HG02852 (cell line): ENCODE measurements at regions not wholly inside any gene's neighbourhood (a gene's known extent, or its start where the extent isn't known, plus 50 kb on each side); places are given as distances from the start of the nearest gene placed in this dataset.
"Not testable (repeated sequence)": the region's sequence is repeated elsewhere in the genome, so short reads cannot be mapped to it uniquely, and the experiment has no call there.

Experiments
- ATAC-seq: cut with Tn5 transposase; IDR thresholded peaks from one replicate; pipeline ENCODE4 v1.9.1; 2021; ENCODE audit warnings: mild to moderate bottlenecking, moderate library complexity; ENCODE audit not compliant: unreplicated experiment

DNA sequence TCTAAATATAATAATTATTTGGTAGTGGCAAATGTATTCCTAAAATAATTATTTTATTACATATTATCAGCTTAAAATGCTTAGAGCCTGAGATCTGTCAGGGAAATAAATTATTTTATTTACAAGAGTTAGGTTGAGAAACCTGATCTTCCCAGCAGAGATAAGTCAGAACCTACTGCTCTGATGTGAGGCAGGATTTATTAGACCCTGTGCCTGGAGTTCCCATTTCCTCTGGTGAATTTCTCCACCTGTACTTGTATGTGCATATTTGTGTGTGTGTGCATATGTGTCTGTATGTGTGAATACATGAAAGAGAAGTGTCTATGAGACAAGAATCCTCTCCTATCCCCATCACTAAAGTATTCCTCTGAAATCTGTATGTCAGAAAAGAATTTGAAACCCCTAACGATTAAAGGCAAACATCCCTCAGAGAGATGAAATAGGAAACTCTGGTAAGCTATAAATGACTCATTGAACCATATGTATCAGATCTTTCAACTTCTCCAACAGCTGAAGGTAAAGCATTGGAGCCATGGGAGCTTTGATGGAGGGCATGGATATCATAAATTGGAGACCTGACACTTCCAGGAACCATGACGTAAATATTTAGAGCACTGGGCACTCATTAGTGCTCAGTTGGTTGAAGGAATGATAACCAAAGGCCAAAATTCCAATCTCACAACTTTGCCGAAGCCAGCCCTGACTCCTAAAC, 190.9 kb downstream of the XPNPEP1 start:
- ATAC-seq, result no peak

DNA sequence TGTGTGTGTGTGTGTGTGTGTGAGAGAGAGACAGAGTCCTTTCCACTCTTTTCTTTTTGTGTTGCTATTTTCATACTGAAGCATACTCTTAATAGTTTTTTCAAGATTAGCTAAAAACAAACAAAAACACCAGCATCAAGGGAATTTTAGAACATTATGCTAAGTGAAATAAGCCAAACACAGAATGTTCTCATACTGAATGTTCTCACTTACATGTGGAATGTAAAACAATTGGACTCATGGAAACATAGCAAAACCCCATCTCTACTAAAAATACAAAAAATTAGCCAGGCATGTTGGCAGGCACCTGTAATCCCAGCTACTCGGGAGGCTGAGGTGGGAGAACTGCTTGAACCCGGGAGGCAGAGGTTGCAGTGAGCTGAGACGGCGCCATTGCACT, 193.4 kb downstream of the XPNPEP1 start:
- ATAC-seq, result not testable (repeated sequence)

DNA sequence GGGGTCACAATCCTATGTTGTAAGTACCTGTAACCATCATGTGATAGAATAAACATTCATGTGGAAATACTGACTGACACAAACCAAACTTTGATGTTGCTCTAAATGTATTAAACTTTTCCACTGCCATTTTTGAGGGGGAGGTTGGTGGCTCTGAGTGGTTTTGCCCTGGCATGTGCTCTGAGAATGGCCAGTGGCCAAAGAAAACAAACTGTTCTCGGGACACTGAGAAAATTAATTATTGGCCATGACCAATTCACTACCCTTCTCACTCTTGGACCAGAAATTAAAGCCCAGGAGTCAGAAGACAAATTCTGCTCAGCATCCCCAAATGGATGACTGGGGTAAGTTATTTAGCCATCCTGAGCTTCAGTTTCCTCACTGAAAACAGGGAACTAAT, 195.9 kb downstream of the XPNPEP1 start:
- ATAC-seq, result no peak

DNA sequence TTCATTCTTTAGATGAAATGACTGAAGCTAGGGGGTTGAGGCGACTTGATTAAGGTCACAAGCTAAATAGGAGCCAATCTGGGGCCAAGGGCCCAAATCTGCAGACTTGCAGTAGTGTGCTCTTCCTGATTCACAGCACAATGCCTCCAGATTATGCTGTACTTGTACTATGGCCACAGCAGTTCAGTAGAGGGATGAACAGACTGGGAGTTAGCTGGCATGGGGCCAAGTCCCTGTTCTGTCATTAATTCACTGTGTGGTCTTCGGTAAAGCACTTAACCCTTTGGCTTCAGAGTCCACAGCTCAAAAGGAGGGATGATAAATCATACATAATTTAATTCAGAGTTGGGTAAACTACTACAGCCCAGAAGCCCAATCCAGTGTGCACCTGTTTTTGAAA, 196.8 kb downstream of the XPNPEP1 start:
- ATAC-seq, result no peak

DNA sequence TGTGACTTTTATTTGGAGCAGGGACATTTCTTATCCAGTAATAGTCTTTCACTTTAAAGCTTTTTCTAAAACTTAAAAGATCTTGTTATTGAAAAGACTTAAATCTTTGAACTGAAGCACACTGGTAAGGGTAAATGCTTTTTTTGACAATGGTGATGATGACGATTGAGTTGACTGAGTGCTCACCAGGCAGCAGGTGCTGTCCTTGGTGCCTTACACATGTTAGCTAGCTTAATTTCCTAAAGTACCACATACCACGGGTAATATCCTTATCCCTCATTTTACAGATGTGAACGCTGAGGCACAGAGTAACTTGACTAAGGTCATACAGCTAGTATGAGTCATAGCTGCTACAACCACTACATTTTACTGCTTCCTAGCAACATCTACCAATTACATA, 200.0 kb downstream of the XPNPEP1 start:
- ATAC-seq, result no peak

DNA sequence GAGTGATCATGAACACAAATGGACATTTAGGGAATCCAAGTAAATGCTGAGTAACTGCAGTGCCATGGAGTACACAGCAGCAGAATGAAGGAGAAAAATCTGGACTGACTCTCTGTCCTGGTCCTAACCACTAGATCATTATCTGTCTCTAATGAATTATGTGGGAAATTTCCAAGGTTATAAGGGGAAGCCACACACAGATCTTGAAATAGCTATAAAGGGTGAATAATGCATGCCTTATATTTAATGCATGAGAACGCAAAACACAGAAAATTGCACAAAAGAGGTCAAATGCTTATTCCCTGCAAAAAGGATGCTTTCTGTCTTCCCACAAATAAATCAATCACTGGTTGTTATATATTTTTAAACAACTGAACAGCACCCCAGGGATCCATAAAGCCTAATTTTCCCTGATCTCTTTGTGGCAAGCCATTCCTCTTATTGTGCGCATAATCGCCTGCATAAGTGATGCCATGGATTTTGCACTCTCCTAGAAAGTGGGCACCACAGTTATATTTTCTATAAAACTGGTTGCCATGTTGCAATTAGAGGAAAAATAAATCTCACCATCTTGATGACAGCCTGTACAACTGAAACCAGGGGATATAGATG, 201.8 kb downstream of the XPNPEP1 start:
- ATAC-seq, result no peak

DNA sequence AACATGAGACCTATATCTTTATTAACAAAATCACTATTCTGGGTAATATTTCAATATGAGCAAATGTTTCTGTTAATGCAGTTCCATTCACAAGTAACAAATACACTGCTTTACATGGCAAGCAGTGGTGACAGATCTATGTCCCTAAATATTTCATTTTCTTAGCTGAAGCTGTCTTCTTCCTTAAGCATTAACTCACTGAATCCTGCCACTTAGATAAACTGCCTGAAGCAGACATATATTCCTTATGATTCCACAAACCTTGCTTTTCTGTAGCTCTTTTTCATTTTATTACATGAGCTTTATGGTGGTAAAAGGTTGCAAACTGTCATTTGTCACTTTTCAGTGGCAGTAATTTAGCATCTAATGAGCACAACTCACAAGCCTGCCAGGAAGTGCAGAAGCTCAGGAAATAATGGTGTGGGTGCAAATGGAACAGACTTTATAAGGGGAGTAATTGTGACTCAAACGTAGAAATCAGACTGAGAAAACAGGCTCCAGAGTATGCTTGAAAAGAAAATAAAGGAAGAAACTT, 217.2 kb downstream of the XPNPEP1 start:
- ATAC-seq, result no peak

DNA sequence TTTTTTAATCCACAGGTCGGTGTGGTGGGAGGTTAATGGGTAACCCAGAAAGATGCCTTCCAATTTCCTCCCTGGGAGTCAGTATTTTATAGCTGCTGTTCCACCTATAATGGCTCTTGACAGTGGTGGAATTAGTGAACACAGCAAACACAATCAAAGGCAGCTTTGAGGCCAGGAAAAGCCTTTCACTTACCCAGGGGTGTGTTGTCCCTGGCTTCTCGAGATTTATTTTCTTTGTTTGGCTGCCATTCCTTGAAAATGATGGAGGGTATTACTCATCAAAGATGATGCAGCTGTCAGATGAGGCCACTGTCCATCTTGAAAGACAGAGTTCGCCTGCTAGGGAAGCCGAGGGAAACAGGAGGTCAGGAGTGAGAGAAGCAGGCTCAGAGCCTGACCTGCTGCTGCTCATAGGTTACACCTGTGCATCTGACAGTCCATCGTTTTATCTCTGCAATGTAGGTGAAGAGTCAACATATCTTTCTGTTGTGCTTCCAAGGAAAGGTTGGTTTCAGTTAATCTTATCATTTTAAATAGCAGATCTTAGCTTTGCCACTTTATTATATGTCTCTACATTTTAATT, 221.6 kb downstream of the XPNPEP1 start:
- no peak for ATAC-seq

DNA sequence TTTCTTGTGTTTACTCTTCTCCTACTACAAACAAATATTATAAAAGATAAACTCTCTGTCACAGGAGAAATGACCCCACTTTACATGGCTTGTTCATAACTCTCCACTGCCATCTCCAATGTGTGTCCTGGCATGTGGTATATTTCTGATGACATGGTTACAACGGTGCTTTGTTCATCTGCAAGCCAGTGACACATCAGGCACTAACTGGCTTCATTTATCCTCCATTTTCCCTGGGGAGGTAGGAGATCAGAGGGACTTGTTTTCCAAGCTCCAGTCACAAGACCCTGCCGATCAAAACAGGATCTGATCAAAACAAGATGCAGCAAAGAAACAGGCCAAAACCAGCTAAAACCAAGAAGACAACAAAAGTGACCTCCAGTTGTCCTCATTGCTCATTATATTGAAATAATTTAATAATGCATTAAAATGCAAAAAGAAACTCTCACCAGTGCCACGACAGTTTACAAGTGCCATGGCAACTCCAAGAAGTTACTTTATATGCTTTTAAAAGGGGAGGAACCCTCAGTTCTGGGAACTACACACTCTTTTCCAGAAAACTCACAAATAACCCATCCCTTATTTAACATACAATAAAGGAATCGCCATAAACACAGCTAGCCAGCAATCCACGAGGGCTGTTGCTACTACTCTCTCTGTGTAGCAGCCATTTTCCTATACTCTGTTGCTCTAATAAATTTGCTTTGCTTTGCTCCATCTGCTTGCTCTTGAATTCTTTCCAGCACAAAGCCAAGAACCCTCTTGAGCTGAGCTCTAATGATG, 224.2 kb downstream of the XPNPEP1 start:
- no peak for ATAC-seq

DNA sequence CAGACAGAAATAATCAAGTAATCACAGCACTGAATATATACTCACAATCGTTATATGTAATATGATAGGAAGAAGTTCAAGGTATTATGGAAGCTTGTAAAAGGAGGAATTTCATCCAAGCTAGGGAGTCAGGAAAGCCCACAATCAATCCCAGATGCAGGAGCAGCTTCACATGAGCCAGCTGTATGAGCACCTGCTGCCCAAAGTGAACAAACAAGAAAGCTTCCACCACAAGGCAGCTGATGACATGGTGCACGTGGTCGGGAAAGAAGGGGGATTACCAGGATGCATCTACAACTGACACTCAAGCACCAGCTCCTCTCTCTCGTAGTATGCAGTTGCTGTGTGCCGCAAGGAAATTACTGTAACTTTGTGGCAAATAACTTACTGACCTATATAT, 225.2 kb downstream of the XPNPEP1 start:
- no peak for ATAC-seq

DNA sequence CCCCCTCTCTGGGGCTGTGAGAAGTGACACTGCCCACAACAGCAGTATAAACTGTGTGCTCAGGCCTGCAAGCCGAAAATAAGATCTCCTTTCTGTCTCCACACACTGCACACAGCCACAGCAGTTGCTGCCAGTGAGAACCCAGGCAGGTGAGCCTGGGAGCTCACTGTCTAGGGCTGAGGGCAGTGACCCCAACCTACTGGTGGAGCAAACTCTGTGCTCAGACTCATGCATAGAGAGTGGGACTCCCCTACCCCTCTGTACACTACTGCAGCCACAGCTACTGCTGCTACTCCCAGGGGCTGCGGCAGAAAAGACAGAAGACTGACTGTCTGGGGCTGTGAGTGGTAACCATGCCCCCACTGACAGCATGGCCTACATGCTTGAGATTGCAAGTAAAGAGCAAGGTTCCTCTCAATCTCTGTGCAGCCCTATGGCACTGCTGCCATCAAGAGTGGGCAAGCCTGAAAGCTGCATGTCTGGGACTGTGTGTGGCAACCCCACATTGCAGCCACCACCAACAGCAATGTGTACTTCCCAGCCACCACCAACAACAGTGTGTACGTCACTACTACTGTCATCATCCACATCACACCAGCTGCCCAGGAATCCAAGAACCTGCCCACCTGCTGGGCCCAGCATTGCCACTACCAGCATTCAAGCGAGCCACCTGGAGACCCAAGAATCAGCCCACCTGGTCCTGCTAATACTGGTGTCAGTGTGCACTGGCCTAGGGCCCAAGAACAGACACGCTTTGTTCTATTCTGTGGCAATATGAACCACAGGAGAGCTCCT, 226.1 kb downstream of the XPNPEP1 start:
- no peak for ATAC-seq

DNA sequence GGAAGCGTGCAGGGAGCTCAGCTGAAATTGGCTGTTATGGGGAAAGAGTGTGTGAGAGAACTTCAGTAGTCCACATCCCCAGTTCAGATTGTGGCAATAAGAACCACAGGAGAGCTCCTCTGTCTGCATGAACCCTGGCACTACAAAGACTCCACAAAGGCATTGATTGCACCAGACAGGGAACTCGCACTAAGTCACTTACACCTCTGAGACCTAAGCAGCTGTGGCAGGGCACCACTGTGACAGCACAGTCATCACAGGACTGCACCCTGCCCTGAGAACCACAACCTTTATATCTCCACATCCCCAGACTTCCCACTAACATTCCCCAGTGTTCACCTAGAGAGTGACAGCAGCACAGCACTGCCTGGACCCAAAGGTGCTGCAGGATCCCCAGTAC, 226.8 kb downstream of the XPNPEP1 start:
- ATAC-seq, result no peak

DNA sequence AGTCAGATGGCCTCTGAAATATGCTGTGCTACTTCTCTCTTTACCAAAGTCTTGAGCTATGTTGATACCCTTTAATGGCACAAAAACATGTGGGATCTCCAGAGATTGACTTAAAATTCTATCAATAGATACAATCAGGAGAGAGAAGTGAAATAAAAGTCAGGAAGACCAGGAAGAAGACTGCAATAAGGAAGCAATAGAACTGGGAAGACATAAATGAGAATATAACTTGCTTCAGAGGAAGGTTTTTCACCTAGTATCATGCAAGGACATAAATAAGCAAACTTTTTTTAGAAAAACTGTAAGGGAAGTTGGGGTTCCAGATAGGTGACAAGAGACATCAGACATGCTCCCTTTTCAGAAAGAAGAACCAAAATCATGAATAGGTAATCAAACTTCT, 227.3 kb downstream of the XPNPEP1 start:
- no peak for ATAC-seq

DNA sequence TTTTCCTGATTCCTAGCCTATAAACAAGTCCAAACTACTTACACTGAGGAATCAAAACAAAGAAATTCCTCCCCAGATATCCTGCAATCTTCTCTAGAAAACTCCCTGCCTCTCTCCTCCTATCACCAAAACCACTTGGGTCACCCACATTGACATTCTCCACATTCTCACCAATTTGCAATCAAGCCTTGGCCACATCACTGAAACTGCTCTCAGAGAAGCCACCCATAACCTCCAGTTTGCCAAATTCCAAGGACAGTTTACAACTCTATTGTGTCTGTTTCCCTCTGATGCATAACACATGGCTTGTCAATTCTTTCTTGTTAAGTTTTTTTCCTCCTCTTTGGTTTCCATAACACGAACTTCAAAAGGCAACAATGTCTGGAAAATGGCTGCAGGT, 233.5 kb downstream of the XPNPEP1 start:
- no peak for ATAC-seq

DNA sequence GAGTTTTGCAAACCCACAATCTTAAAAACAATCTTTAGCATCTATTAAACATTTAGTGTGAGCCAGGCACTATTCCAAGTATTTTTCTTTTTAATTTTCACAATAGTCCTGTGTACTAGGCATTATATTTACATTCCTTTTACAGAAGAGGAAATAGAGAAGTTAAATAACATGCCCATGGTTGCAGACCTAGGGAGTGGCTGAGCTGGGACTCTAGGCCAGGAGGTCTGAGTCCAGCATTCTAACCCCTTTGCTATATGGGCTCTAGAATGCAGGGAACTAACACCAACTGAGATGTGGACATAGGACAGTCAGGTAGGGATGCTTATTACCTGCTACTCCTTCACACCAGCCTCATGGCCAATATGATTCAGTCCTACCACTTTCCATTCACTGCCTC, 243.8 kb downstream of the XPNPEP1 start:
- ATAC-seq, result no peak

DNA sequence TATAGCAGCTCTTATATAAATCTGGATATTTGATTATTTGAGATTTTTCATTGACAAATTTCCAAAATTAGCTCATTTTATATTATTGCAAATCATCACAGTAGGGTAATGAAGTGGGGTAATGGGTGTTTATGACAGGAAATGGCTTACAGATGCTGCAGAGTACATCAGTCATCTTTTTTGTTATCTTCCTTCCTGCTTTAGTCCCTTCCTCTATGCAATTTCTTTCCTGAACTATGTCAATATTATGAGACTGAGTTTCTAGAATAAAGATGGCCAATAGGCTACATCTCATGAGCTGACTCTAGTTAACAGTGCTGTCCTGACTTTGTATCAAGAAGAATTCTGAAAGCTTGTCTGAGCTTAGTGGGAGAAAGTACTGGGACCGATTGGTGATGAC, 244.5 kb downstream of the XPNPEP1 start:
- no peak for ATAC-seq

DNA sequence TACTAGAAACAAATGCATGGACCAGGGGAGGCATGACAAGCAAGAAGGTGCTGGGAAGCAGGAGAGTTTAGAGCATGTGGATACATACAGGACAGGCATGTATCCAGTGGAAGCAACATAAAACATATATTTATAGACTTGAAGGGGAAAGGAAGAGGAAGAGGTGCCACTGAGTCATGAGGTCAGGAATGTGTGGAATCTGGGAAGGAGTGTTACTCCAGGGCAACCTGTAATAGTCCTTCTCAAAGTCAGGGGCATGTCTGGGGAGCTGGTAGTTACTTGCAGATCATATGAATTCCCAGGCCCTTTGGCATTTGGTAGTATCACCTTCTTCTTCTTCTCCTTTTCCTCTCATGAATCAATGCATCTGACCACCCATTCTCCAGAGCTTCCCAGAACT, 246.6 kb downstream of the XPNPEP1 start:
- ATAC-seq, result no peak

DNA sequence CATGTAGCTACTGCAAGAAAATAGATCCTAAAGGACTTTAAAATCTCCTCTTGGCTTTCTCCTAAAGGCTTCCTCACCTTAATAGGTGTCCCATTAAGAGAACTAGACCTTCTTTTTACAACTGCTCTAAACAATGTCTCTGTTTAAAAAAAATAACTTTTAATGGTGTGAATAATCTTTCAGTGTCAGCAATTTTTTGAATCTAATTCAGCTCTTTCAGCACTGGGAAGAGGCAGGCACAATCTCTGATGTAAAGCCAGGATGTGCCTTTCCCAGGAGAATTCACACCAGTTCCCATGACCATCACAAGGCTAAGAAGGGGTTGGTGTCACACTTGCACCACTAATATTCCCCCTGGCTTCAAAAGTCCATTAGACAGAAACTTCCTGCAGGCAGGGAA, 254.6 kb downstream of the XPNPEP1 start:
- no peak for ATAC-seq

DNA sequence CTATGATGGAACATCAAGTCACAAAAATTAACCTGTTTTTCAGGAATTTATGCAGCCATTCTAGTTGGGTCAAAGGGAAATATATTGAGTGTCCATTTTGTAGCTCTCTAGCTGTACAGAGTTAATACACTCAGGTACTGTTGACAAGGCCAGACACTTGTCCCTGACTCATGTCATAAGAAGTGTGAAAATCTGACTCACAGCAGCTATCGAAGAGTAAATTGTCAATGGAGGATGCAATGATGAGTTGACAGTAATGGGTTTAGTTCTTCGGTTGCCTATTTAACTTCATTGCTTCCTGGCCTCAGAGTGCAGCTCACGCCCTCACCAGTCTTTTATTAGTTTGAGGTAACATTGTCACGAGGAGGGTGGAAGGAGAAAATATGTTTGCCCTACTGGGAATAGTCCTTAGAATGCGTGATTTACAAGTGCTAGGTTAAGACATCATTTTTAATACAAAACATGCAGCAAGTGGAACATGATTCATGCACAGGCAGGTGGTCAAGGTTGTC, 255.1 kb downstream of the XPNPEP1 start:
- no peak for ATAC-seq

DNA sequence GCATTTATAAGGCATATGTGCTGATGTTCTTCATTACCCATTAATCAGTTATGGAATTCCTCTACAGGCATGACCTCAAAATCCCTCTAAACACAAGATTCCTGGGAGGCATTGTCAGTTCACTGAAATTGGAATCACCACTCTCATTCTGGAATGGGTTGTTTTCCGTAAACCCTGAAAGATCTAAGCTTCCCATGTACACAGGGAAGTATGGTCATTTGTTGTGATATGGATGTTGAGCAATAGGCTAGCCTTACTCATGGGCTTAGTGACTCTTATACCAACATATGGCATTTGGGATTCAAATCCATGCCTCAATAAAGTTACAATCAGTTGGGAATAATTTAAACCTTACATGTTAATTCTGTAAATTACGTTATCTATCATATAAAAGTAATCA, 258.0 kb downstream of the XPNPEP1 start:
- ATAC-seq, result no peak

DNA sequence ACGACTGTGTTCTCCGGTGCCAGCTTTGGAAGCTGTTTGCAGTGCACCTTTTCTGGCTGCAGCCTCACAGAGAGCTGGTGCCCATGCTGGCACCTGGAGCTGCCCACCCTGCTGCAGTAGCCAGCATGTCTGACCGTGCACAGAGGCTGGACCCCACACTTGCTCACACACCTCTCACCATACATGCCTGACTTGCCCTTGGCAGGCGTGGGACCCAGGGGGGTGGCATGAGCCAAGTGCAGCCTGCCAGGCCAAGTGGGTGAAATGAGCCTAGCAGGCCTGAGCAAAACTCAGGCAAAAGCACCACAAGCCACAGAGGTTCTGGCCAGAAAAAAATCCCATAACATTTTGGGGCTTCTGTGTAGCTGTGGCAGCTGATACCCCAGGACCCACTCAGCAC, 258.8 kb downstream of the XPNPEP1 start:
- no peak for ATAC-seq
